ENCODE measurements at regions not wholly inside any gene's neighbourhood (a gene's known extent, or its start where the extent isn't known, plus 50 kb on each side); places are given as distances from the start of the nearest gene placed in this dataset.

DNA sequence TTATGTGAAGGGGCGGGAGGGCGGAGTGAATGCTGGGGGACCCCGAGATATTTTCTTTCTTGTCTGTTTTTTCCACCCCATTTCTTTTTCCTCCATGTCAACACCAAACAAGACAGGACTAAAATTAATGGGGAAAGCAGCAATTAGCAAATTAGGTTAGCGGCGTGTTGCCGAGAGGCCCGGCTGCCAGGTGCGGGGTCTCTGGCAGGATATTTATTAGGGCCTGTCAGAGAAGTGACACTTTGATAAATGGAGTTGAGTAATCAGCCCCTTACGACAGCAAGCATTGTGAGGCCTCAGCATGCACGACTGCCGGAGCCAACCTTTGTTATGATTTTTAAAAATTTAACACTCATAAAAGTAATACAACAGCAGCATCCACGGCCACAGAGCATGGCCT, 193.8 kb downstream of the DHX35 start:
- no peak for DNase-seq

DNA sequence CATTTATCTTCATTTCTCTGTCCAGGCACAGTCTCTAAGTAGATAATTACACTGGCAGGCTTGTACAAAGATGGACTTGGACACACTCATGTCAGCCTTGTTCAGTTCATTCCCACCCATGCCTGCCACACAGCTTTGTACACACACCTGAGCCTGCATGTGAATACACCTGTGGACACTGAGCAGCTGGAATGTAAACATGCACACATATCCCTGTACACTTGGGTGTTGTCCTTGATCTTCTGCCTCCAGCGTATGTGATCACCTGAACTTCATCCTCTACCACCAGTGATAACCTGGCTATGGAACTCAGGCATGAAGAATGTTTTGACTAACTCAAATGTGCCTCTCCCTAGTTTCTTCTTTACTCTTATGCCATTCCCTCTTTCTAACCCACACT, 190.6 kb downstream of the DHX35 start:
- DNase-seq, result no peak

DNA sequence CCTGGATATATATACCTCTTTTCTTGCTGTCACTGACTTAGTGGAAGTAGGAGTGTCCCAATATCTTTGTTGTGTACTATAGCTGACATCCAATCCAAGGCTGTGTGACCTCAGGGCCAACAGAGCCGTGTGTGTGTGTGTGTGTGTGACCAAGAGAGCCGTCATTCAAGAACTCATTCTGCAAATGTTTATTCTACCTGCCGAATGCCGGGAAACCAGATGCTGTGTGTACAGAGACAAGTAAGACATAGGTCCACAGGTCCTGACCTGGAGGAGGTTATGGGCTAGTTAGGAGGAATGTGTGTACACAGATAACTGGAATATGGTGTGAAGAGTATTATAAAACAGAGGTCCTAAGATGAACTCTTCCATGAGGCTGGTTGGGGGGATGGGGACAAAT, 190.0 kb downstream of the DHX35 start:
- no peak for DNase-seq

DNA sequence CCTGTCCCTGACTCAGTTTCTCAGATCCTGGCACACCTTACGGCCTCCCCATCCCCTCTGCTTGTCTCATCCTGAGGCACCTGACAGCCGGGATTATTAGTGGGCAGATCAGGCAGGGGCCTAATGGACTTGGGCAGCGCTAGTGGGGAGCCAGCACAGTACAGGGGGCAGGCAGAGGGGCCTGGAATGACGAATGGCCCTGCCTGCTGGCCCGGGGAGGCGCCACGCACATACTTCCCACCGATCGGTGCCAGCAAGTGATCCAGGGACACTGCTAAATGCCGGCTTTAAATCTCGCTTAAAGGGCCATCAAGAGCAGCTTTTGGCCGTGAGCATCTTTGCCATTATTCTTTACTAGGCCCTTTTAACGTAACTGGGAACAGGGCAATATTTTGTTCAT, 188.4 kb downstream of the DHX35 start:
- no peak for DNase-seq

DNA sequence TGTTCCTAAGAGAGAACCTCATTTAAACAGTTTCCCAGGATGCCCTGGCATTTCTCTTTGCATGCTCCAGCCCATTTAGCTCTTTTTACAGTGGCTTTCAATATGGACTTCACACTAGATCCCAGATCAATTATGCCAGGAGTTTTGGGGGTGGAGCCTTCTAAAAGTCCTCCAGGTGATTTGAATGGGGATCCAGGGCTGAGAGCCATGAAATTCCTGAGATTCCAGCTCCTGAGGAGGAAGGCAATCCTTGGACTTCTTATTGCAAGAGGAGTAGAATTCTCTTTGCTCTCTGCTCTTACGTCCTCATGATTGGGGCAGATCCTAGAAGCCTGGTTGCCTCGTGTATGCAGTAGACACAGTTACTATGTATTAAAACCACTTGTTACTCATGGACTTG, 184.2 kb downstream of the DHX35 start:
- no peak for DNase-seq

DNA sequence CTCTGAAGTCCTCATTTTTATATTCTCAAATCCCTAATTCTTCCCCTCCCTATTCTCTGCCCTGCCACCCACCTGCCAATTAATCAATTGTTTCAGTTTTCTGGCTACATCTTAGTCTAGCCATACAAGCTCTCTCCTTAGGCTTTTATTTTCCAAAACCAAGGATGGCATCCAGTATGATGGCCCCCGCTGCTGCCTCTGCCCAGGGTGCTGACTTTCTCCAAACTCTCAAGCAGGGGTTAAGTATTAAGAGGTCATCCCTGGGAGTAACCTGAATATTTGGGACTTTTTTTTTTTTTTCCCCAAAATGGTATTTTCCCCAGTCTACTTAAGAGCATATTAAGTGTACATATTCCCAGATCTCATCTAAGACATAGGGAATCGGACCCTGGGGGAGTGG, 183.8 kb downstream of the DHX35 start:
- DNase-seq, result no peak

DNA sequence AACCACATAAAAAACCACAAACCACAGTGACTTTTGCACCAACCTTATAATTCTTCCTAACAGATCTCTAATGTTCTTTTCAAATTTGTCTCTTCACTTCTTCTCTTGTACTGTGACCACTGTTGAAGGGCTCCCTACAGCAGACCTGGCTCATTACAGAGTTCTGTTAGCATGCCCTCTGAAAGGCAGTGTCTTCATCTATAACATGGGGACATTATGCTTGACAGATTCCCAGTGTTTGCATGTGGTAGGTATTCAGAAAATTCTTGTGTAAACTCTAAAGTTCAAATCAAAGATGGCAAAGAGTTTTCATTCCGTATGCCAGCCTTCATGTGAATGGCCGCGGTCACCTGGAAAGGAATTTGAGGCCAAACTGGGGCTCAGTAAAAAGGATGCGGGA, 182.6 kb downstream of the DHX35 start:
- no peak for DNase-seq

DNA sequence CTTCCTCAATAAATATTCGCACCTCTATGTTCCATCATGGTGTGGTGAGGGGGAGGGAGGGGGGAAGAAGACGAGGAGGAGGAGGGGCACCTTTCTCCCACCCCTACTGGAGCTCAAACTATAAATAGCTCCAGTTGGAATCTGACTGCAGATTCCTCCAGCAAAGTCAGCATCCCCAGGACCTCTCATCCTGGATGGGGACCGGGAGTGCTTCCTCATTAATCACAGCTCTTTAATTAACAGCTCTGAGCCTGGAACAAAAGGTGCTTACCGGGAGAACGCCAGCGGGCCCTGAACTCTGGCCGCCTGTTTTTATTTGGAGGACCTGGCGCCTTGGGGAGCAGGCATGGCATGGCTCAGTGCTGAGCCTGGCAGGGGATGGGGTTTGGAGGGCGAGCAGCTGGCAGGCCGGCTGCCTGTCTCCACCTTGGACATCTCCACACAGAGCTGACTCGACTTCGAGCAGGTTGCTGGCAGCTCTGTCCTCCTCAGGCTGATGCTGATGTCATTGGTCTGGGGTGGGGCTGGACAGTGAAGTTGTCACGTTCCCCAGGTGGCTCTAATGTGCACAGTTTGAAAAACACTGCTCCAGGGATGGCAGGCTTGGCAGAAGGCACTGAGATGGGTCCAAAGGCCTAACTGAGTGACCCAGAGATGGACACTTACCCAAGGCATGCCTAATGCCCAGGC, 180.4 kb downstream of the DHX35 start:
- no peak for DNase-seq

DNA sequence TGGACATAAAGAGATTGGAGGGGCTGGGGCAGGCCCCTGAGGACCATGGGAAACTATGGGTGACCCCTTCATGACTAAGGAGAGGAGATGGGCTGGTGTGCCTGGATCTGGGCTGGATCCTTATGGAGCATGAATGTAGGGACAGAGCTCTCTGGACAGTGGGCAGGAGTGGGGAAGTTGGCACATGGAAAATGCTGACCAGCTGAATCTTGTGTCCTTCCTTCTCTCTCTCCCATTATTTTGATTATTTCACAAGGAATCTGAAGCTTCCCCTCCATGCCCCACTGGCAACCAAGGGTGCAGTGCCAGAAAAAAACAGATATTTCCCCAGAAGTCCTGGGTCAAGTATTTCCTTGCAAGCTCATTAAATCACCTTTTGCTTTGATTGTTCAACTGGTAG, 175.2 kb downstream of the DHX35 start:
- DNase-seq, result no peak

DNA sequence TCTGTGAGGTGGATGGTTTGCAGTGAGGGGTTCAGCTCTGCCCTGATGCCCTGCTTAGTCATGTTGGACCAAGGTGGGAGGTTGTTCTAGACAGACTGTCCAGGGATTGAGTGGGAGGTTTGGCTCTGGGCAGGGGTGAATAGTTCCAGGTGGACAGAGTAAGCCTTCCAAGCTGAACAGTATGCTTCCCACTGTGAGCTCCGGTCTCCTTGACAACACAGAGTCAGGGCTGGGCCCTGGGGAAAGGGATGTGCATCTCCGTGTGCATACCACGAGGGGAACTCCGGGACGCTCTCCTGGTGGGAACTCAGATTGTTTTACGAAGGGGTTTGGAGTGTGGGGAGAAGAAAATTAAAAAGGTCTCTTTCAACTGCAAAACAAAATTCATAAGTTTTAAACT, 174.7 kb downstream of the DHX35 start:
- no peak for DNase-seq

DNA sequence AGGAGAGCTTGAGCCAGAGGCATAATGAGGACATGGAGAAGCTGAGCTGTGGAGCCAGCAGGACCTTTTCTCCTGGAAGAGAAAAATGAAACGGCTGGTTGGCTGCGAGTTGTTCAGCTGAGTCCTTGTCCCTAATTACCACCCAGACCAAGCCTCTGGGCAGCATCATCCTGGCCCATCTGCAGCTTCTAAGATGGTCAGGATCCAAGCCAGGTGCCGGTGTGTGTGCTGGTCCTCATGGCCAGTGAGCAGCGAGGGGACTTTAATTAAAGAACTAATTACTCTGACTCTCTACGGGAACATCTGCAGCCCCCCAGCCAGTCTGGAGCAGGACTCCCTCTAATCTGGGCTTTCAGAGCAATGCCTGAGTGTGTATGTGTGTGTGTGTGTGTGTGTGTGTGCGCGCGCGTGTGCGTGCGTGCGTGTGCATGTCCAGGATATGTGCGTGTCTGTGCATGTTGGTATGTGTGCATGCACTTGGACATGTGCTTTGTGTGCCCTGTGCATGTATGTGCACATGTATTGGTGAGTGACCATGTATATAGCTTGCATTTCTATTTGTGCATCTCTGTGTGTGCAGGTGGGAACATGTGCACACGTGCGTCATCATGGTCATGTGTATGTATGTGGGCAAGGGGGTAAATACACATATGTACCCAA, 173.9 kb downstream of the DHX35 start:
- DNase-seq, result no peak

DNA sequence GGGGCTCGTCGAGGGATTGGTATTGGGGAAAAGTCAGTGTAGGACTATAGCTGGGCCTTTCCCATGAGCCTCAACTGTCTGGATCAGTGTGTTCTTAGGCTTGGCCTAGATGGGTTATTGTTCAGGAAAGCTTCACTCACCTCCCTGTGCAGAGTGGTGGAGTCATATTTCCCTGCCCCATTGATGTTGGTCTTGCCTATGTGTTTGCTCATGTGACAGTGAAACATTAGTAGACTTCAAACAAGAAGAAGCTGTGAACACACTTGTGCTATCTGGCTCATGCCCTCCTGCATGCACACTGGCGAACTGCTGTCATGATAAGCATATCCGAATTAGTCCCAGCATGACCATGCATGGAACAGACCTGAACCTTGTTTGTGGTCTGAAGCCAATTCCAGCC, 171.1 kb downstream of the DHX35 start:
- no peak for DNase-seq

DNA sequence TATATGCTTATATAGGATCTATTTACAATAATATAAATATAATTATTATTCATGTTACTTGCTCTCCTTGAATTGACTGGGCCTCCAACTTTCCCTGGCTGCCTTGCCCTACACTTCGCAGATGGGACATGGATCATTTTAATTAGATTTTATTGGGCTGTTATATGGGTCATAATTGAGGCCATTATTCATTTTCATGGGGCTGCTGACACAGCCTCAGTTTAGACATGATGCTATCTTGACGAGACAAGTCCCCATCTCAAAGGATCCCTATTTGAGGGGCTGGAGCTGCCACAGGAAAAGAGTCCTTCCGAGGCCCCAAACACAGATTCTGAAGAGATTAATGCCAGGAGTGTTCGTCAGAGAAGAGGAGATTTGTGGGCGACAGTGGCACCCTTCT, 170.4 kb downstream of the DHX35 start:
- DNase-seq, result no peak

DNA sequence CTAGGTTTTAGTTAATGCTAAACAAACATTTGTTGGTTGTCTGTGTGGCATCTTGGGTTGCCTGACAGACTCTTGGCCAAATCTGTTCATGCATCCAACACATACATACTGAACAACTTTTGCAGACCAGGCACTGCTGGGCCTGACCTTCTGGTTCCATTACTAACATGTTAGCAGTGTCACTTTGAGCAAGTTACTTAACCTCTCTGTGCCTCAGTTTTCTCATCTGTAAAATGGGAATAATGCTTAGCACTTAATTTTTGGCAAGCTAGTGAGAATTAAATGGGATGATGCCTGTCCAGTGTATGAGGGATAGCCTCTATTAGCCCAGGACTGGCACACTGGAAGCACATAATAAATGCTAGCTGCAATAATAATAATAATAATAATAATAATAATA, 169.9 kb downstream of the DHX35 start:
- DNase-seq, result no peak

DNA sequence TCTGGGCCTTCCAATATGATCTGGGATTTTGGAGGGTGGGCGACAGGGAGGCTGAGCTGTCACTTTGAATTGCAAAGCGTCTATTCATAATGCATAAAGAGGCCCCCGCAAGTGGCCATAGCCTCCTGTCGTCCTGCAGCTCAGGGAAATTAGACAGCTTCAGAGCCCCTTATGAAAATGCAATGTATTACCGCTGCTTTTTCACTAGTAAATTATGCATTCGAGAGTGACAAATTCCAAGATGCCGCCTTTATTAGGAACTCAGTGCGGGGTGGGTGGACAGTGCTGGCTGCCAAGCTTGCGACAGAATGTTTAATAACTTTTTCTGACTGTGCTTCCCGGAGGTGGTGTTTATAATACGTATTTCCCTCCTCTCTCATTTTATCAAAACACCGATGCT, 168.5 kb downstream of the DHX35 start:
- DNase-seq, result no peak

DNA sequence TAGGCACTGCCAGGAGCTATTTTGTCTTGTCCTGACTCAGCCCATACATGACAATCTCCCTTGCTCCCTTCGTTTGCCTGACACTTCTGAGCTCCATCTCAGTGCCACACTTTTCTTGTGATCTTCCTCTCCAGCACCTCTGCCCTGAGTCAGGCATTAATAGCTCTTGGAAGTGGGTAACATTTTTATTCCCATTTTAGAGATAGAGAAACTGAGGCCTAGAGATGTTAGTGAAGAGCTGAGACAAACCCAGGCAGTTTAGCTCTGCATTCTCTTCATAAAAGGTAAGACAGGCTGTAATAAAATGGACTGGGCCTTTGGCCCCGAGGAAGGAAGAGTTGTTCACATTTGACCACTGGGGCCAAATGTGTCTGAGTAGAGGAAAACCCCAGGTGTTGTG, 167.4 kb downstream of the DHX35 start:
- DNase-seq, result no peak

DNA sequence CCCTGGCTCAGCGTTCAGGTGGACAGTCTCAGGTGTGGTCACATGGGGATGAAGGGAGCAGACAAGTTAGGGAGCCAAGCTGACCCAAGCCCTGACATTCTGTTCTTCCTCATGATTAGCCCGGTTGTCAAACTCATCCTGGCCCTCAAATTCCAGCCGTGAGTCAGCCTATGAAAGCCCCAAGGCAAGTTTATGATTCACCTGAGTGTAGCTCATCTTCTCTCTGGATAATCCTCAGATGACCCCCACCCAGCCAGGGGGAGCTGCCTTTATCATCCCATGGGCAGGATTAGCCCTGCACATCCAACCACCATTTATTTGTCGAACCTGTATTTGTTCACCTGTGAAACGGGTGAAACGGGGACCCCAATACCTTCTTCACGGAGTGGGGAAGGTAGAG, 161.9 kb downstream of the DHX35 start:
- no peak for DNase-seq

DNA sequence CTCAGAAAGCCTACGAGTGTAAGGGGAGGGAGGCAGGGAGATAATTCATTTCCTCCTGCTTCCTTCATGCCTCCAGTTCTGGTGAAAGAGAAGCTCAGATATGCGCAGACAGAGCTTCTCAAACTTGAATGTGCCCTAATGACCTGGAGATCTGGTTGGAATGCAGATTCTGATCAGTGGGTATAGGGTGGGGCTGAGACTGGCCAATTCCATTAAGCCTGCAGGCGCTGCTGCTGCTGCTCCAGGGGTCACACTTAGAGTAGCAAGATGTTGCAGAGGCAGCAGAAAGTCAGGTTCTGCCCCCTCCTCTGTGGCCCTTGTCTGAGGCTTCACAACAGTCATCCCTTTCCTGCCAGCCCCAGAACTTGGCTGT, 161.0 kb downstream of the DHX35 start:
- no peak for DNase-seq

DNA sequence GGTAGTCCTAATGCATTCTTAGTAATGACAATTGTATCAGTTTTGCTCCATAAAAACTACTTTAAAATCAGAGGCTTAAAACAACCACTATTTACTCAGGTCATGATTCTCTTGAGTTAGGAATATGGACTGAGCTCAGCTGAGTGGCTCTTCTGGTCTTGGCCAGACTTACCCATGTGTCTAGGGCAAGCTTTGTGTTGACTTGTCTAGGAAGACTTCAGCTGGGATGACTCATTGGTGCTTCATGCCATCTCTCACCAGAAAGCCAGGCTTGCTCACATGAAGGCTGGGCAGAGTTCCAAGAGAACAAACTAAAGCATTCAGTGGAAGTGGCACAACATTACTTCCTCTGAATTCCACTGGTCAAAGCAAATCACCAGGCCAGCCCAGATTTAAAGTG, 155.3 kb downstream of the DHX35 start:
- DNase-seq, result no peak

DNA sequence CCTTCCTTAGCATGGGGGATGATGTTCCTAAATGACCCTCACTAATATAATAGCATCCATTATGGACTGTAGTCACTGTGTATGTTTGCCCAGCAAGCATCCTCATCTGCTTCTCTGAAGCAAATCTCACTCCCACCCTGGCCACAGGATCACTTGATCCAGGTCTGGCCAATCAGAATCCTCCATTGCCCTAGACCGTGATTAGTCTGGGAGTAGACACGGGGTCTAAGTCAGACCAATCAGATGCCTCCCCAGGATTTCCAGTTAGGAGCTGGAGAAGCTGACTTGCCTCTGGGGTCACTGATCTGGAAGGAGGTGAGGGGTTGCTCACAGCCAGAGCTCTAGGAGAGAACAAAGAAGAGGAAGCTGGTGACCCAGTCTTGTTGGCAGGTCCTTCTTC, 153.9 kb downstream of the DHX35 start:
- no peak for DNase-seq

DNA sequence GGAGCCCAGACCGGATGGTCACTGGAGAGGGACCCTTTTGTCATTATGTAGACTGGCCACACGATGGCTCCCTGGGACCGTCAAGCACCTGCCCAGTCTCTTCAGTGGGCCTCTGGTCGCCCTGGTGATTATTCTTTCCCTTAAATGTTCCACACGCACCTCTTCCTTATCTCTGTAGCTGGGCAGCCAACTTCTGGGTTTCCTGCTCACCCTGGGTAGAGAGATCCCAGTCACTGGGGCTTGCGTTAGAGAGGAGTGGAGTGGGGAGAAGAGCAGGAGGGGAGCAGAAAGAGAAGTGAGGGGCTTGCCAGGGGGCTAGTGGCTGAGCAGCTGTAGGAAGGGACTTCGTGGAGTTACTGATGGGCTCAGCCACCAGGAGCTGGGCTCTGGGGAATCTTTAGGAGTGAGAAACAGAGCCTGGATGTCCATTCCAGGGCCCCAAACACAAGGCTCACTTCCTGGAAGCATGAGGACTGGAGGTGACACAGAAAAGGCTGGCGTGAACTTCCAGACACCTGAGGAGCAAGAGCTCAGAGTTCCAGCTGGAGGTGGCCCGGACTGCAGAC, 150.1 kb downstream of the DHX35 start:
- peak; percentile 59 for DNase-seq

DNA sequence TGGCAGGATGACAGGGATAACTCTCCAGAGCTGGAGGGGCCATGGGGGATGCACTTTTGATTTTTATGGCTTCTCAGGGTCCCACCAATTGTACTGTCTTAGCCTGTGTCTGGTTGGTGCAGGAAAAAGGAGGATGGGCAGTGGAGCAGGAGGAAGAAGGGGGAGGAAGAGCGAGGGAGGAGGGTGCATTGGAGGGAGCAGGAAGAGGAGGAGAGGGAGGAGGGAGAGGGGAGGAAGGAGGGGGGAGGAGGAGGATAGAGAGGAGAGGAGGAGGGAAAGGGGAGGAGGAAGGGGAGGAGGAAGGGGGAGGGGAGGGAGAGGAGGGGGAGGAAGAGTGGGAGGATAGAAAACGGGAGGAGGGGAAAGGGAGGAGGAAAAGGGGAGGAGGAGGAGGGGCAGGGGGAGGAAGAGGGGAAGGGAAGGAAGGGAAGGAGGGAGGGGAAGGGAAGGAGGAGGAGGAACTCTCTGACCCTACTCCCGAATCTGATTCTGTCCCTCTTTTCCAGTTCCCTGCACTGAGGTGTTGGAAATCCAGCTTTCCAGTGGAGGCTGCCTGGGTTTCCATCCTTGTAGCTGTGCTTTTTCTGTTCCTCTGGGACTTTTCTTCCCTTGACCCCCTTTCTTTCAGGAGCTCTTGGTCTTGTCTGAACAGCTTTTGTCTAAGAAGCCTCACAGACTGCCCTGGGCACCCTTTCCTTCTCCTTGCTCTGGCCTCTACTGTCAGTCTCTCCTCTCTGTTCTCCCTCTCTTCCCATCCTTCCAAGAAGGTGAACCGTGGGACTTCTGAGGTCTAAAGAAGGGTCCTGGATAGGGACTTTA, 149.4 kb downstream of the DHX35 start:
- no peak for DNase-seq

DNA sequence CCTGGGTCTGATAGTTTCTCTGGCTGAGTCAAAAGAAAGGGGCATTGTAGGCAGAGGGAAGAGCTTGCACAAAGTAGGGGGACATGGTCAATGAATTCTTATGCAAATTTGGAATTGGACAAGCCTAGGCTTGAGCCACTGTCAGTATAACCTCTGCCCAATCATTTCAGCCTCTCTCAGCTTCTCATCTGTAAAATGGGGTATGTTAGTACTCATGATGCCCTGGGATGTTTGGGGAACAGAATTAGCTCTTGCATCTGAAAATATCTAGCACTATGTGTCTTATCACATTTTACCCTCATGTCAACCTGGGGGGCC, 148.6 kb downstream of the DHX35 start:
- no peak for DNase-seq

Data from femur (tissue), 1 donor.